ENCODE measurements at regions not wholly inside any gene's neighbourhood (a gene's known extent, or its start where the extent isn't known, plus 50 kb on each side); places are given as distances from the start of the nearest gene placed in this dataset.

- no peak for TF ChIP-seq ZNF645 (tag by site-specific recombination; IDR thresholded peaks at IDR 0.05)
- no peak for TF ChIP-seq ZSCAN16 (tag by site-specific recombination; IDR thresholded peaks at IDR 0.05)
- TF ChIP-seq ZNF266 (tag by site-specific recombination; IDR thresholded peaks at IDR 0.05; ENCODE audit: low read depth): no peak
- no peak for TF ChIP-seq AEBP2 (tag by site-specific recombination; IDR thresholded peaks at IDR 0.05; ENCODE audit: borderline replicate concordance)
- TF ChIP-seq HOXC10 (CRISPR knock-in tag; IDR thresholded peaks at IDR 0.05): no peak
- no peak for TF ChIP-seq TCF7L2 (IDR thresholded peaks at IDR 0.05; ENCODE audit: borderline replicate concordance, low read depth, low read length)
- no peak for TF ChIP-seq ZNF248 (tag by site-specific recombination; IDR thresholded peaks at IDR 0.05)
- TF ChIP-seq ZNF324 (tag by site-specific recombination; IDR thresholded peaks at IDR 0.05): peak; percentile 50; the same call in 1 of the 2 replicates
- TF ChIP-seq GFI1B (tag by site-specific recombination; IDR thresholded peaks at IDR 0.05): 0 out of 2 replicates have a peak, but pooled peaks have one; percentile 12
- no peak for TF ChIP-seq ZNF560 (tag by site-specific recombination; IDR thresholded peaks at IDR 0.05; ENCODE audit: borderline replicate concordance)
- TF ChIP-seq SP2 (tag by site-specific recombination; IDR thresholded peaks at IDR 0.05): peak; percentile 51; the same call in 1 of the 2 replicates
- 0 out of 2 replicates have a peak, but pooled peaks have one; percentile 49 for TF ChIP-seq ZNF518A (tag by site-specific recombination; conservative IDR thresholded peaks at IDR 0.05; ENCODE audit: low read depth)
- TF ChIP-seq ZNF311 (tag by site-specific recombination; IDR thresholded peaks at IDR 0.05; ENCODE audit: borderline replicate concordance): no peak
- TF ChIP-seq ZBTB44 (tag by site-specific recombination; IDR thresholded peaks at IDR 0.05): 0 out of 2 replicates have a peak, but pooled peaks have one; percentile 35
- no peak for TF ChIP-seq ZNF2 (tag by site-specific recombination; IDR thresholded peaks at IDR 0.05)
- TF ChIP-seq, protein P1, sequence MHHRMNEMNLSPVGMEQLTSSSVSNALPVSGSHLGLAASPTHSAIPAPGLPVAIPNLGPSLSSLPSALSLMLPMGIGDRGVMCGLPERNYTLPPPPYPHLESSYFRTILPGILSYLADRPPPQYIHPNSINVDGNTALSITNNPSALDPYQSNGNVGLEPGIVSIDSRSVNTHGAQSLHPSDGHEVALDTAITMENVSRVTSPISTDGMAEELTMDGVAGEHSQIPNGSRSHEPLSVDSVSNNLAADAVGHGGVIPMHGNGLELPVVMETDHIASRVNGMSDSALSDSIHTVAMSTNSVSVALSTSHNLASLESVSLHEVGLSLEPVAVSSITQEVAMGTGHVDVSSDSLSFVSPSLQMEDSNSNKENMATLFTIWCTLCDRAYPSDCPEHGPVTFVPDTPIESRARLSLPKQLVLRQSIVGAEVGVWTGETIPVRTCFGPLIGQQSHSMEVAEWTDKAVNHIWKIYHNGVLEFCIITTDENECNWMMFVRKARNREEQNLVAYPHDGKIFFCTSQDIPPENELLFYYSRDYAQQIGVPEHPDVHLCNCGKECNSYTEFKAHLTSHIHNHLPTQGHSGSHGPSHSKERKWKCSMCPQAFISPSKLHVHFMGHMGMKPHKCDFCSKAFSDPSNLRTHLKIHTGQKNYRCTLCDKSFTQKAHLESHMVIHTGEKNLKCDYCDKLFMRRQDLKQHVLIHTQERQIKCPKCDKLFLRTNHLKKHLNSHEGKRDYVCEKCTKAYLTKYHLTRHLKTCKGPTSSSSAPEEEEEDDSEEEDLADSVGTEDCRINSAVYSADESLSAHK (tag by site-specific recombination; IDR thresholded peaks at IDR 0.05): no peak
- TF ChIP-seq, protein P2, sequence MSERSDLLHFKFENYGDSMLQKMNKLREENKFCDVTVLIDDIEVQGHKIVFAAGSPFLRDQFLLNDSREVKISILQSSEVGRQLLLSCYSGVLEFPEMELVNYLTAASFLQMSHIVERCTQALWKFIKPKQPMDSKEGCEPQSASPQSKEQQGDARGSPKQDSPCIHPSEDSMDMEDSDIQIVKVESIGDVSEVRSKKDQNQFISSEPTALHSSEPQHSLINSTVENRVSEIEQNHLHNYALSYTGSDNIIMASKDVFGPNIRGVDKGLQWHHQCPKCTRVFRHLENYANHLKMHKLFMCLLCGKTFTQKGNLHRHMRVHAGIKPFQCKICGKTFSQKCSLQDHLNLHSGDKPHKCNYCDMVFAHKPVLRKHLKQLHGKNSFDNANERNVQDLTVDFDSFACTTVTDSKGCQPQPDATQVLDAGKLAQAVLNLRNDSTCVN (tag by site-specific recombination; optimal IDR thresholded peaks at IDR 0.05): no peak
- TF ChIP-seq, protein P3, sequence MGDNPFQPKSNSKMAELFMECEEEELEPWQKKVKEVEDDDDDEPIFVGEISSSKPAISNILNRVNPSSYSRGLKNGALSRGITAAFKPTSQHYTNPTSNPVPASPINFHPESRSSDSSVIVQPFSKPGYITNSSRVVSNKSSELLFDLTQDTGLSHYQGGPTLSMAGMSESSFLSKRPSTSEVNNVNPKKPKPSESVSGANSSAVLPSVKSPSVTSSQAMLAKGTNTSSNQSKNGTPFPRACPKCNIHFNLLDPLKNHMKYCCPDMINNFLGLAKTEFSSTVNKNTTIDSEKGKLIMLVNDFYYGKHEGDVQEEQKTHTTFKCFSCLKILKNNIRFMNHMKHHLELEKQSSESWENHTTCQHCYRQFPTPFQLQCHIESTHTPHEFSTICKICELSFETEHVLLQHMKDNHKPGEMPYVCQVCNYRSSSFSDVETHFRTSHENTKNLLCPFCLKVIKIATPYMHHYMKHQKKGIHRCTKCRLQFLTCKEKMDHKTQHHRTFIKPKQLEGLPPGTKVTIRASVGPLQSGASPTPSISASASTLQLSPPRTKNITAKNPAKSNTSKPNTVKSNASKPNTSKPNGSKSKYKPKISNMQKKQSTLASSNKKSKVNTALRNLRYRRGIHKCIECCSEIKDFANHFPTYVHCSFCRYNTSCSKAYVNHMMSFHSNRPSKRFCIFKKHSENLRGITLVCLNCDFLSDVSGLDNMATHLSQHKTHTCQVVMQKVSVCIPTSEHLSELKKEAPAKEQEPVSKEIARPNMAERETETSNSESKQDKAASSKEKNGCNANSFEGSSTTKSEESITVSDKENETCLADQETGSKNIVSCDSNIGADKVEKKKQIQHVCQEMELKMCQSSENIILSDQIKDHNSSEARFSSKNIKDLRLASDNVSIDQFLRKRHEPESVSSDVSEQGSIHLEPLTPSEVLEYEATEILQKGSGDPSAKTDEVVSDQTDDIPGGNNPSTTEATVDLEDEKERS (tag by site-specific recombination; IDR thresholded peaks at IDR 0.05): no peak
- TF ChIP-seq ZEB2 (tag by site-specific recombination; IDR thresholded peaks at IDR 0.05): peak; percentile 73; the same call in 1 of the 2 replicates
- TF ChIP-seq SP3 (tag by site-specific recombination; IDR thresholded peaks at IDR 0.05): peak; percentile 44; the same call in 1 of the 2 replicates
- no peak for TF ChIP-seq ZNF626 (tag by site-specific recombination; IDR thresholded peaks at IDR 0.05)
Measured at GRCh38 chr10:32139223-32140073, 83.2 kb upstream of the KIF5B start (continued).
